GM18868 (cell line): ENCODE measurements at regions not wholly inside any gene's neighbourhood (a gene's known extent, or its start where the extent isn't known, plus 50 kb on each side); places are given as distances from the start of the nearest gene placed in this dataset.

ENCODE experiments used
- ATAC-seq: cut with Tn5 transposase; IDR thresholded peaks from one replicate; pipeline ENCODE4 v1.9.1; 2021; ENCODE audit warnings: mild to moderate bottlenecking, moderate library complexity; ENCODE audit not compliant: unreplicated experiment

DNA sequence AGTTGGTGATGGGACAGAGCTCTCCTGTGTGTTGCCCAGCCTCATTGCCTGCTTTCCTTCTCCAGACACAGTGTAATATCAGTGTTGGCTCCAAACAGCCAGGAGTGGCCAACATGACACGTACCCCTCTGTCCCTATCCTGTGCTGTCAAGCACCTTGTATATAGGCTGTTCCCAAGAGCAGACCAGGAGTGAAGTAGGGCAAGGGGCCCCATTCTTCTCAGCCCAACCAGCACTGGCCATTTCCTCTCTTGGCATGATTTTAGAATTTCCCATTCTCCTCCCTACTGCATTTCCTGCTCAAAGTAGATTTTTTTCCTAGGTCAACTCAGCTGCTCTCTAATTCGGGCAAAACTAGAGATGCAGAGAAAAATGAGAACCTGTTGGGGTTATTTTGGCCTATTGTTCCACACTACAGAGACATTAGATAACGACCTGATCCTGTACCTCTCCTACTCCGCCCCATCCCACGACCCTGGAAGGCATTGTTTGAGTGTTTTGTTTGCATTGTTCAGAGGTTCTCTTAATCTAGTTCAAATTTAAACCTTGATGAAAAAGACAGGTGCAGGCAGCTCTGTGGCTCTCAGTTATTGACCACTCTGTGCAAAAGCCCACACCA, 95.6 kb downstream of the RASSF10 start:
- no peak for ATAC-seq

- no peak for ATAC-seq
Measured at GRCh38 chr11:13105237-13105844, 96.2 kb downstream of the RASSF10 start.

- ATAC-seq = no peak
Measured at GRCh38 chr11:13107544-13108044, 98.5 kb downstream of the RASSF10 start.

- ATAC-seq = no peak
Measured at GRCh38 chr11:13108416-13108815, 99.3 kb downstream of the RASSF10 start.

DNA sequence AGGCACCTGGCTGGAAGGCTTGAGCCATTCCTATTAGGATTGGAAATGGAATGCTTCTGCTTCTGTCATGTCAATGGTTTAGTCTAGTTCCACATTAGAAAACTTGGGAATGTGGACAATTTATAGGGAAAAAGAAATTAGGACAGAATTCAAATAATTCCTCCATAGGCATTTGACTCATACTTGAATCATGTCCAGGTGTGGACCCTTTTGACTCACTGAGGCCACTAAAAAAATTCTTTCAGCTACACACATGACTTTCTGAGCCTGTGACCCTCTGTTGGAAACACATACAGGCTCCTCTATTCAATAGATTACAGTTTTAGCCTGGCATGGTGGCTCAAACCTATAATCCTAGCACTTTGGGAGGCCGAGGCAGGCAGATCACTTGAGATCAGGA, 100.5 kb downstream of the RASSF10 start:
- no peak for ATAC-seq

DNA sequence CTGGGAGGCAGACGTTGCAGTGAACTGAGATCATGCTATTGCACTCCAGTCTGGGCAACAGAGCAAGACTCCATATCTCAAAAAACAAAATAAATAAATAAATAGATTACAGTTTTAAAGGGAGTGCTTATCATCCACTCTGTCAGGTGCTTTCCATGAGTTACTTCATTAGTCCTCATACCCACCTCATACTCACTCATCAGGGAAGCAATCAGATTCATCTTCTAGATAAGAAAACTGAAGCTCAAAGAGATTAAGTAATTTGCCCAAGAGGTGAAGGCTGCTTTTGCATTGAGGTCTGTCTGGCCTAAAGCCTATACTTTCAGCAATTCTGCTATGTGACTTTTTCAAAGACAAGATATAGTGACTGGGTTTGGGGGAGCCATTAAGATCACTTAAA, 101.0 kb downstream of the RASSF10 start:
- no peak for ATAC-seq

GRCh38 chr11:13110929-13111812, 102.1 kb downstream of the RASSF10 start:
- ATAC-seq = no peak

GRCh38 chr11:13111813-13112130, 102.7 kb downstream of the RASSF10 start:
- ATAC-seq = no peak

GRCh38 chr11:13114566-13115379, 105.7 kb downstream of the RASSF10 start:
- ATAC-seq = no peak

GRCh38 chr11:13115380-13115675, 106.2 kb downstream of the RASSF10 start:
- no peak for ATAC-seq

DNA sequence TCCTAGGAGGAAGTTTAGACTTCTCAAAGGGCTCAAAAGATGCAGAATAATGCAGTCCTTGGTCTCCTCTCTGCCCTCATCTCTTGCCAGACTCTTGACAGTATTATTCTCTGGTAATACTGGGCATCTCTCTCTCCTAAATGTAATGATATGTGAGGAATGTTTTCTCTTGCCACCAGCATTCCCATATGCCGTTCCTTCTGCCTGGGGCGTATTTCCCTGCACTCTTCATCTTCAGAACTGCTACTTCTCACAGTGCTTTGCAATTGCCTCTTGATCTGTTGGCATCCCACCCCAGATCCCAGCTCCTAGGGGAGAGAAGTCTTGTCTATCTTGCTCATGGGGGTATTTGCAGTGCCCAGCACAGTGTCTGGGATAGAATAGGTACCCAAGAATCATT, 107.4 kb downstream of the RASSF10 start:
- no peak for ATAC-seq

DNA sequence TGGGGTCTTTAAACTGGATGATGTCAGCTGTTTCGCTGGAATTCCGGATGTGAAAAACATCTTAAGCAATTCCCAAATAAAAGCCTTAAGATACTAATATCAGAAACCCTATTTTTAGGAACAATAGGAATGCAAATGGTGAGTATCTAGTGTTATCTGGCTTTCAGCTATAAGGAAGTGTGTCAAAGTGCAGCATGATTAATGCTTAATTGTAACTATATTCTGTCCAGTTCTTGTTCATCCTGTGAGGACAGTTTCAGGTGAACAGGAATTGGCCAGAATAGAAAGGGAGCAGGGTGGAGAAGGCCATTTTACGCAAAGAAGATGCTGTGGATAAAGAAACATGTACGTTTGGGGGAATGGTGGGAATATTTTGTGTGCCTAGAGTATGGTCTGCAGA, 108.2 kb downstream of the RASSF10 start:
- no peak for ATAC-seq

DNA sequence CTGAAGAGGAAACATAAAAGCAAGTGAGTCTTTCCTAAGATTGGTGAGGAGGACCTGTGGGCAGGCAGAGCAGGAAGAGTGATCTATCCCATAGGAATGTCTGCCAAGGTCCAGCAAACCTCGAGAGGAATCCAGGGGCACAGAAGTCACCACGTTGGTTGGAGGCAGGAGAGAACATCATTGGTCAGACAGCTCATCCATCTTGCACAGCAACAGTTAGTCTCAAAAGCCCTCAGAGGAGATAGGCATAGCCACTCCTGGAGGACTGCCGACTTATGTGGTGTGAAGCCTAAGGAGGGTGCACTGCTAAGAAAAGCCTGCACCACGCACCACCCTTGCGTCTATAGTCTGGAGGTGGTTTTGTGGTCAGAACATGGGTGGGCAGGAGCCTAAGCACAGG, 109.1 kb downstream of the RASSF10 start:
- ATAC-seq = no peak

DNA sequence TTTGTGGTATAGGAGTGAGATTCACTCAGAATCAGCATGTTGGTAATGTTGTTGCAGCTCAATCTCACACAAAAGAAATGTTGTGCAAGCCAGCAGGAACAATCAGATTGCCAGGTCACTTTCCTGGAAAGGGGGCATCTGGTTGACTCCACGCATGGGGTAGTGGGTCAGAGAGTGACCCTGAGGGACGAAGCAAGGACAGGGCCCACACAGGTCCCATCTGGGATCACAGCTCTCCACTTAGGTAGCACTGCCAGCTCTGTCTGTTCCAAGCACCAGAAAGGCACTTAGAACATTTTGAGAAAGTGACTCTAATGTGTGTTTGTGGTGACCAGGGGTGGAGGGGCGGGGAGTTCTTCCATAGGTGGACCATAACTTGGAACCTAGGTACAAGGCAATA, 109.5 kb downstream of the RASSF10 start:
- ATAC-seq = no peak

- no peak for ATAC-seq
Measured at GRCh38 chr11:13119361-13119760, 110.2 kb downstream of the RASSF10 start.

- no peak for ATAC-seq
Measured at GRCh38 chr11:13119941-13120520, 110.9 kb downstream of the RASSF10 start.

GRCh38 chr11:13120691-13121090, 111.6 kb downstream of the RASSF10 start:
- no peak for ATAC-seq

DNA sequence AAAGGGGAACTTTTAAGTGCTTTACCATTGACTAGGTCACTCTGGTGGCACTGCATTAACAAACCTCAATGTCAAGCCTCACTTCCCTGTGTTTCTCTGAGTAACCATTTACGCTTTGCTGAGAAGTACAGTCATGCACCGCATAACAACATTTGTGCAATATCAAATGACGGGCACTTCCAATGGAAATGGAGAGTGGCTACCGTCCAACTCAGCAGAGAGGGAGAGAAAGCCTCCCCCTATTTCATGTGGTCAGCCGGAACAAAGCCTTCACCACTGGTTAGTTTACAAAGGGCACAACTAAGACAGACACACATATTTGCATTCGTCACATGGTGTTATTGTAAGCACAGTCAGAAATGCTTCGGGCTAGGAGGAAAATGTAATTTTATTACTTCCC, 117.3 kb downstream of the RASSF10 start:
- ATAC-seq = no peak

GRCh38 chr11:13127161-13127560, 118.0 kb downstream of the RASSF10 start:
- ATAC-seq = no peak

DNA sequence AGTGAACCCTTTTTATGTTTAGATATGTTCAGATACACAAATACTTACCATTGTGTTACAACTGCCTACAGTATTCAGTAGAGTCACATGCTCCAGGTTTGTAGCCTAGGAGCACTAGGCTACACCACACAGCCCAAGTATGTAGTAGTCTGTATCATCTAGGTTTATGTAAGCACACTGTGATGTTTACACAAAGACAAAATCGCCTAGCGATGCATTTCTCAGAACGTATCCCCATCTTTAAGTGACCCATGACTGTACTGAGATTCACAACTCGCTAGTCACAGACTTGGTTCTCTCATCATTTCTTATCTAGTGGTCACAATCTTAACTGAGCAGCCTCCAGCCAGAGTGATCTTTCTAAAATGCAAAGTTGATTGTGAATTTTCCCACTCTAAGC, 119.2 kb downstream of the RASSF10 start:
- no peak for ATAC-seq

DNA sequence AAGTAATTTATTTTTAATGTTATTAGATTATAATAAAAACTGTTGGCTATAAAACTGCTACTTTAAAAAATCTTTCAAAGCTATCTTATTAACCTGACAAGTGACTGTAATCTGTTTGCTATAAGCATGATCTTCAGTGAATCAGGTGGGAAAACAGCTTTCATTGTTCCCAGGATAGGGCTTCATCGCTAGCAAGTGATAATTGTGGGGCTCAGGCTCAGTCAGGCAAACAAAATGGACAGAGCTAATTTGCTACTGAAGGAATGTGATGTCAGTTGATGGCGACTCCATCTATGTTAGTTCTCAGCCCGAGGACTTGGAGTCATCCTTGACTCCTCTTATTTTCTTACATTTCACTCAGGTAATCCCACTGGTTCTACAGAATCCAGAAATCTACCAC, 125.0 kb downstream of the RASSF10 start:
- ATAC-seq = no peak
